ENCODE measurements at regions not wholly inside any gene's neighbourhood (a gene's known extent, or its start where the extent isn't known, plus 50 kb on each side); places are given as distances from the start of the nearest gene placed in this dataset.

DNA sequence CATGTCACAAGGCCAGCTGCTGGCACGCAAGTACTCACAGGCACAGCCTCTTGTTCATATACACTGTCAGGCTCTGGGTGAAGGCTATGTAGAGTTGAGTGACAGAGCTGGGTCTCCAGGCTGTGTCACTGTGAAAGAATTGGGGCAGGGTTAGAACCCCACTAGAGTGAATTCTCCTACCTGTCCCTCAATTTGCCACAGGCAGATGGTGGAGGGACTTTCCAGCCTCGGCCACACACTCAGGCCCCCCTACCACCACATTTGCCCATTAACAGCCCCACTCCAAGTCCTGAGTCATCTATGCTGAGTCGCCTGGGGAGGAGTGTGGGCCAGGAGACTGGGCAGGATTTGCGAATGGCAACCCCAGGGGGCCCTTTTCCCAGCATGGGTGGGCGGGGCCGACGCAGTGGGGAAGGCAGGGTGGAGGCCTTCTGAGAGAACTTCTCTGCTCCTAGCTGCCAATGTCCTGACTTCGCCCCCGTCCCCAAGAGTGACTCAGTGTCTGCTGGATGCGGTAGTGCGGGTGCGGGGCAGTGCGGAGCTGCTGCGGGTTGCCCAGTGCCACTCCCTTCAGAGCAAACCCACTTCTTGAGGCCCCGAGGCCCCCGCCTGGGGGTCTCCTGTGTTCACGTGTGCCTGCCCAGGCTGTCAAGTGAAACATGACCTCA lies 50.3 kb upstream of the PSD2 start:
- FAIRE-seq, result no peak
- peak; percentile 98 for DNase-seq (ENCODE audit: insufficient read length, low spot score)
- TF ChIP-seq POLR2A (IDR thresholded peaks at IDR 0.05; ENCODE audit: low read depth, low read length), result peak; percentile 37; the same call in 1 of the 2 replicates

DNA sequence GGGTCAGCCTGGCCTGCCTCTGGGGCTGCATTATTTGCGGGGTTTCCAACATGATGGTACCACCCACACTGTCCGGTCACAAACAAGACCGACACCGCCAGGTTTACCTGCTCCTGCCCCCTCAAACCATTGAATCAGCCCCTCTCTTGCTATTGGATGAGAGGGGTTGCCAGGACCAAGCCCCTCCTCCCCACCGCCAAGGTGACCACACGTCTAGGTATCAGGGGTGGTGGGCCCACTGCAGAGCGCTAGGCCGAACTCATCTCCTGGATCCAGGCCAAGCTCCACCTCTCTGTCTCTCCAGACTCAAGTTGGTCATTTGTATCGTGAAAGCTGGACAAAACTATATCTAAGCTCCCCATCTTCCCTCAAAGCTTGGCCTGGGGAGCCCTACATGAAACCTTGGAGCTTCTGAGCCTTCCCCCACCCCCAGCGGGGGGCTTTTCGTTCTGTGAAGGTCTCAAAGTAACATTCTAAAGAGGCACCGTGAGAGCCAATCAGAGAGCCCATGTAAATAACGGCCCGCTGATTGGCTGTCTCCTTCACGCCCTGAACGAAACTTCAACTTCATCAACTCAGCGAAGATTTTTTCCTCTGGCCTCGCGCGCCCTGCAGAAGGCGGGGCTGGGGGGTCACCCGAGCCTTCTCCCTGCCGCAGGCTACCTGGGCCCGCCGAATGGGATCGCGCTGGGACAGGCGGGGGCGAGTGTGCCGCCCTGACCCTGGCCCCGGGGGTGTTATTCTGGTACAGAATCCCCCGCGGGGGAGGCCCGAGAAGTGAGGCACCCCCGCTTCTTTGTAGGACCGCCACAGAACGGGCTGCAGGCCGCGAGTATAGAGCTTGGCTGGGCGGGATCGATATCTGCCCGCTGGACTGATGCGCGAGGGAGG lies 49.6 kb upstream of the PSD2 start:
- DNase-seq (ENCODE audit: insufficient read length, low spot score), result no peak
- no peak; the same call in none of the 2 replicates for TF ChIP-seq POLR2A (IDR thresholded peaks at IDR 0.05; ENCODE audit: low read depth, low read length)
- no peak for FAIRE-seq

Data from H54 (cell line).